Stomach (tissue), 4 donors: ENCODE measurements at regions not wholly inside any gene's neighbourhood (a gene's known extent, or its start where the extent isn't known, plus 50 kb on each side); places are given as distances from the start of the nearest gene placed in this dataset.

ENCODE experiments used
- CTCF ChIP-seq, 7 experiments: fragments of 450-650 bp in 4 of 7; fragments of 200-600 bp in 3 of 7; sonication (generic) in 3 of 7; IDR thresholded peaks; one replicate each; pipeline ENCODE4 v1.5.1; 2016 to 2019; ENCODE audit warnings: antibody characterized with exemption in 7 of 7, control low read depth in 2 of 7, mild to moderate bottlenecking in 1 of 7
- POLR2A ChIP-seq, 4 donors: fragments of 450-650 bp; IDR thresholded peaks; one replicate each; pipeline ENCODE4 v1.6.1; 2016; ENCODE audit warnings: antibody characterized with exemption in 4 of 4, control low read depth in 2 of 4, mild to moderate bottlenecking in 1 of 4, moderate library complexity in 1 of 4
- POLR2AphosphoS5 ChIP-seq, 3 donors: sonication (generic); formaldehyde crosslinking; IDR thresholded peaks; one replicate each; pipeline ENCODE4 v1.6.1; 2016; ENCODE audit warnings: antibody characterized with exemption in 3 of 3

DNA sequence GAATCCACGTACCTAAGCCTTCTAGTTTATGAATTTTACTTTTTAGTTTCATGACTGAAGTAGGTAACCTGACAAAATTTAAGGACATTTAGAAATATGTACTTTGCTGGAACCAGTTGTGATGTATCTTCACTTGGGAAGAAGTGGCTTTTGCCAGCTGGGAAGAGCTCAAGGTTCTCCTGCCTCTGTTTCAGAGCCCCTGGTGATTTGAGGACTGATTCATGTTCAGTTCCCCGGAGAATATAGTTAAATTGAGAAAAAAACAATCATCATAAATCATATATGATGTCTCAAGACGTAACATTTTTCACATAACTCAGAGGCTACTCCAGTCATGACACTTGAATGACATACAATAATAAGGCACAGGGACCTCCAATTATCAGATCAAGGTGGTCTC is 473.4 kb downstream of the EPHA3 start:
- no peak for TF ChIP-seq POLR2AphosphoS5 (IDR thresholded peaks at IDR 0.05)
- no peak for TF ChIP-seq CTCF (IDR thresholded peaks at IDR 0.05)
- TF ChIP-seq POLR2A (IDR thresholded peaks at IDR 0.05) = no peak
